ENCODE measurements at regions not wholly inside any gene's neighbourhood (a gene's known extent, or its start where the extent isn't known, plus 50 kb on each side); places are given as distances from the start of the nearest gene placed in this dataset.
"Not testable (repeated sequence)": the region's sequence is repeated elsewhere in the genome, so short reads cannot be mapped to it uniquely, and the experiment has no call there.

GRCh38 chr13:85603735-85604134 lies 195.5 kb downstream of the SLITRK6 start:
- no peak for DNase-seq (ENCODE audit: low spot score)

DNA sequence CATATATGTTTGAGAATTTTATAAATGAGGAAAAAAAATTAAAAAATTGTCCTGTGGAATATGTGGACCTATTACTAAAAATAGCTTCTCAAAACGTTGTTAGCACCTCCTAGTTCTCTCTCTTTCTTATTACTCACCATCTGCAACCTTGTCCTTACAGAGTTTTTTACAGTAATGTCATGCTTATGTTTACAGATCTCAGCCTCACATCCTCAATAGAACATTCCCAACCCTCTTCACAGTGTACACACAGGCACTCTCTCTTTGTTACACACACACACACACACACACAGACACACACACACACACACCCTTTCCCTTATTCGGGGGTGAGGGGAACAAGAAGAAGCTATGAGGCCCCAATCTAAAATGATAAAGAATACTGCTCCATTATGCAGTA lies 197.7 kb downstream of the SLITRK6 start:
- no peak for DNase-seq (ENCODE audit: low spot score)

GRCh38 chr13:85597790-85598500 lies 201.3 kb downstream of the SLITRK6 start:
- DNase-seq (ENCODE audit: low spot score): no peak

DNA sequence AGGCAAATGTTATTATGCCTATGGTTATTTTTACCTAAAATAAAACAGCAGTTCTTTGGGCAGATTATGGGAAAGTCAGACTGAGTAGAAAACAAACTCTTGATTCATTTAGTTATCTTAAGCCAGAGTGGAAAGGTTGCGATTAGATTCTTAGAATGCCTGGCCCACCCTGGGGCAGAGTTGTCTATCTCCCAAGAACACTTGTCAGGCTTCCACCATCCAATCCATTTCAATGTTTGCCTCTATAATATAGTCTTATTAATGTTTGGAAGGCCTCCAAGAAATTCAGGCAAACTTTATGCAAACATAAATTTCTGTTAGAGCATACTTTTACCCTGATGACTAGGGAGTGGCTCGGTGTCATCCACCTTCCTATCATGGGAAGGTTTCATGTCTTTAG lies 207.0 kb downstream of the SLITRK6 start:
- no peak for DNase-seq (ENCODE audit: low spot score)

DNA sequence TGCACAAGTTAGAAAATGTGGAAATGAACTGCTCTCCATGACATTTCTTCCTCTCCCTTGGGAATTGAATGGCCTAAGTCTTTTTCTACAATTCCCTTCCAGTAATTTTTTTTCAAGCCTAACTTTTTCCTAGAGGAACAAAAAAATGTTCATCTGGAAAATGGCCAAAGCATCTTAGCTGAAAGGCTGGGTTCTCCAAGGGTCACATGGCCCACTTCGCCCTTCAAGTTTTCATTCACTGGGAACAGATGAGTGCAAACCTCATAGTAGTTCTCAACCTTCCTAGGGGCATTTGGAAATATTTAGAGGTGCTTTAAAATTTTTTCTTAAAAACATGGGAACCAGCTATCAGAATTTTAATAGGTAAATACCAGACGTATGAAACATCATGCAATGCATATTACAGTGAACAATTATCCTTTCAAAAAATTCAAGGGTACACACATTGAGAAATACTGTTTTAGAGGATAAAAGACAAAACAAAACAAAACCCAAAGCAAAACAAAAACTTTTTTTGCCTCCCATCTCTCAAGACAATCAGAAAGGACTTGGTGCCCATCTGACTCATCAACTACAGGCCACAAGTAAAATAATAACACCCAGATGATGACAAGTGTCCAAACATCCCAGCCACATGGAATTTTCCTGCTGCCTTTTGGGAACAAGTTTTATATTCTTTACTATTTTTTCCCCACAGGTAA lies 208.8 kb downstream of the SLITRK6 start:
- DNase-seq (ENCODE audit: low spot score): peak; percentile 48

DNA sequence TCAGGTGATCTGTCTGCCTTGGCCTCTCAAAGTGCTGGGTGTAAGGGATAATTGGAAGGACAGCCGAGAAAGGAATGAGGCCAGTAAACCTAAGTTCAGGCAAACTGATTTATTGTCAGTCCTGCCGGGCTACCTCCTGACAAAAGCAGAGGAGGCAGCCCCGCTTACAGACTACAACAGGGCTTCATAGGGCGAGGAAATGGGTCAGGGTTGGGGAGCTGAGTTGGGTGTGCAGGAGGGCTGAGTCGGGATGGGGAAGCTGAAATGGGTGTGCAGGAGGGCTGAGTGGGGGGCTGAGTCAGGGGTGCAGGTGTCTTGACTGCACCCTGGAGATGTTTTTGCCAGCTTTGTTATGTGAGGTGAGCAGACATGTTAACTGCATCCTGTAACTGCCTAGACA lies 210.2 kb downstream of the SLITRK6 start:
- no peak for DNase-seq (ENCODE audit: low spot score)

- DNase-seq (ENCODE audit: low spot score): no peak
Observed at GRCh38 chr13:85588359-85588758, 210.9 kb downstream of the SLITRK6 start.

- no peak for DNase-seq (ENCODE audit: low spot score)
Observed at GRCh38 chr13:85586856-85587255, 212.4 kb downstream of the SLITRK6 start.

DNA sequence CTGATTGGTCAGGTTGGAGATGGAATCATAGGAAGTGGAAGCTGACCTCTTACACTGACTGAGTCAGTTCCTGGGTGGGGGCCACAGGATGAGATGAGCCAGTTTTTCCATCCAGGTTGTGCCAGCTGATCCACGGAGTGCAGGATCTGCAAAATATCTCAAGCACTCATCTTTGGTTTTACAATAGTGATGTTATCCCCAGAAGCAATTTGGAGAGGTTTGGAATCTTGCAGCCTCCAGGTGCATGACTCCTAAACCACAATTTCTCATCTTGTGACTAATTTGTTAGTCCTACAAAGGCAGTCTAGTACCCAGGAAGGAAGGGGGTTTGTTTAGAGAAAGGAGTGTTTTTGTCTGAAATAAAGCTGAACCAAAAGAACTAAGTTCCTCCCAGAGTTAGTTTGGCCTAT lies 212.8 kb downstream of the SLITRK6 start:
- peak; percentile 96 for DNase-seq (ENCODE audit: low spot score)

- peak; percentile 13 for DNase-seq (ENCODE audit: low spot score)
Observed at GRCh38 chr13:85582890-85583289, 216.3 kb downstream of the SLITRK6 start.

DNA sequence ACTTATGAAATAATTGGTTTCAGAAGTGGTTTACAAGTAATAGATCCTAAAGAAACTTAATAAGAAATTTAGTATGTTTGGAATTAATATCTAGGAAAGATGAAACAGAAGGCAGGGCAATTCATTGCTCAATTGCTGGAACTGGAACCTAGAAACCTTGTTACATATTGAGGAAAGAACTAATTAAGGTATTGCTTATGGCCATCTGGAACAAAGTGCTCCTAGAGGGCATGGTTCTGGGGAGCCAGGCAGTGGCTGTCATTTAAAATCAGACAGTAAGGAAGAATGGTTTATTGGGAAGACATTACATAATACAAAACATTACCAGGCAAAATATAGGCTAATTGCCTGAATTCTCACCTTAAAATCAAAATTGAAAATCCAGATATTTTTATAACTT lies 224.1 kb downstream of the SLITRK6 start:
- DNase-seq (ENCODE audit: low spot score): no peak

- no peak for DNase-seq (ENCODE audit: low spot score)
Observed at GRCh38 chr13:85567909-85568308, 231.3 kb downstream of the SLITRK6 start.

- DNase-seq (ENCODE audit: low spot score): no peak
Observed at GRCh38 chr13:85565652-85566051, 233.6 kb downstream of the SLITRK6 start.

DNA sequence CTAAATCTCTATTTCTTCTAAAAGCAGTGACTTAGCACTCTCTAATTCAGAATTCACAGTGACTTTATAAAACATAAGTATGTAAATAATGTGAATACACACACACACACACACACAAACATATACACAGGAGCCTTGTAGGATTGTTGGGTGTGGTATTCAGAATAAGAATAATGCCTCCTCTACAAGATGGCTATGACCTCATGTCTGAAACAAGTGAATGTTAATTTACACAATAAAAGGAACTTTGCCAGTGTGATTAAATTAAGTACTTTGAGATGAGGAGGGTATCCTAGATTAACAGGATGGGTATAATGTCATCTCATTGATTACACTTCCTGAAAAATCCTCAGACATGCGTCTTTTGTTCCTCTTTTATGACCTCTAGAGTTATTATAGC lies 234.6 kb downstream of the SLITRK6 start:
- DNase-seq (ENCODE audit: low spot score): no peak

GRCh38 chr13:85562282-85562681 lies 236.9 kb downstream of the SLITRK6 start:
- no peak for DNase-seq (ENCODE audit: low spot score)

DNA sequence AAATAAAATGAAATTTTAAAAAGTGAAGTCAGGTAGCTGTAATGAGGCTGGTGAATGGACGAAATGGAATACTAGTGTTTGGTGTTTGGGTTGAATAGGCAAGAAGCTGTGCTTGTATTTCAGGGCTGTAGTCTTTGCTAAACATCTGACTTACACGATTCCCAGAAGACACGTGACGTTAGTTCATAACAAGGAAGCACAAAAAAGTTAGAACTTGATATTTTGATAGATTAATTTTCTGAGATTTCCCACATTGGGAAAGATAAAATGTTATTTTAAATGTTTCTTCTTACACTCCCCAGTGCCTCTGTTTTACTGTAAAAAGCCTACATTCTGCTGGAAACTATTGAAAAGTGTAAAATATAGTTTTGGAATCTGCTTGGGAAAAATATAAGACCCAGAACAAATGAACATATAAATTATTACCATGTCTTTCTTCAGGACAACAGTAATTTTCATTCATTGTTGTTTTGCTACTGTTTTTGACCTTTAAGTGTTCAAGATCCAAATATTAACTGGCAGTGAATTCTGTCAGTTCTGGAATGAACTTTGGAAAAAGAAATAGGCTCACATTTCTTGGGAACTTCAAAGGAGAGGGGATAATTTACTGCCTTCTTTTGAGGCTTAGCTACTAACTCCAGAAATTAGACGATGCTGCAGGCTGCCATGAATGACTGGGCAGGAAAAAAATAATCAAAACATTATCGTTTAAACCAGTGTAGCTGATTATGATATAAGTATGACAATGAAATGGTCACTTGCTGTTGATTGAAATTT lies 241.3 kb downstream of the SLITRK6 start:
- DNase-seq (ENCODE audit: low spot score): no peak

DNA sequence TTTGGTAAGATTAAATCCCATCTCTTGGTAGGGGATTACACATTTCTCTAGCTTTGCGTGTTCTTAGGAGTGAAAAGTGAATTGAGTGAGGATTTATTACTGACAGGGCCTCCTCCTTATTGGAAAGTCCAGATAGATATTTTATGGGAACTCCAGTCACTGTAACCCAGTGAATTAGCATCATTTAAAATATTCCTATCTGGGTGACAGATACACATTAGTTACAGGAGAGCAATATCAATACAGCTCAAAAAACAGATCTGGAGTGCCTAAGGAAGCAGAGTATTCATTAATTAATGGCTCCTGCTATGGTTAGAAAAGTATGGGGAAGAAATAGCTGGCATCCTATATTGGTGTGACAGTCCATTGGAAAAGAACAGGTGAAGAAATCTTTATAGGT lies 248.2 kb downstream of the SLITRK6 start:
- no peak for DNase-seq (ENCODE audit: low spot score)

DNA sequence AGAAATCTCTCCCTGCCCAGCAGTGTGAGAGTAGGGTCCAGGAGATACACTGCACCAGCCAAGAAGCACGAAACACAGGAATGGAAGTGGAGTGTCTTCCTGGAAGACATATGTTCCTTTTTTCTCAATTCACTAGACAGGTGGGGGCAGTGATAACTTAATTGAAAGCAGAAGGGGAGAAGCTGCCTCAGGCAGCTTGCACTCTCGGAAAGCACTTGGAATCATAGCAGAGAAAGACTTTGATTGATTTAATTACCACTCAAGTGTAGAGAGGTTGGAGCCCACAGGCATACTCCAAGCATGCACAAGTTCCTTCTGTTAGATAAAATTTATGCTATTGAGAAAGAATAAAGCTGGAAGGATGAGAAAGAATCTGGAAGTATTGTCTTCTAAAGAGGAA lies 249.4 kb downstream of the SLITRK6 start:
- DNase-seq (ENCODE audit: low spot score): no peak

DNA sequence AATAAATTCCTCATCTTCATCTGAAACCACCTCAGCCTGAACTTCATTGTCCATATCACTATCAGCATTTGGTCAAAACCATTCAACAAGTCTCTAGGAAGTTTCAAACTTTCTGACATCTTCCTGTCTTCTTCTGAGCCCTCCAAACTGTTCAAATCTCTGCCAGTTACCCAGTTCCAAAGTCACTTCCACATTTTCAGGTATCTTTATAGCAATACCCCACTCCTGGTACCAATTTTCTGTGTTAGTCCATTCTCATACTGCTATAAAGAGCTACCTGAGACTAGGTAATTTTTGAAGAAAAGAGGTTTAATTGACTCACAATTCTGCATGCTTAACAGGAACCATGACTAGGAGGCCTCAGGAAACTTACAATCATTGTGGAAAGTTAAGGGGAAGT lies 250.4 kb downstream of the SLITRK6 start:
- not testable (repeated sequence) for DNase-seq (ENCODE audit: low spot score)

GRCh38 chr13:85545771-85546170 lies 253.4 kb downstream of the SLITRK6 start:
- DNase-seq (ENCODE audit: low spot score): no peak

GRCh38 chr13:85544756-85545155 lies 254.5 kb downstream of the SLITRK6 start:
- no peak for DNase-seq (ENCODE audit: low spot score)

- DNase-seq (ENCODE audit: low spot score): no peak
Observed at GRCh38 chr13:85543144-85543543, 256.1 kb downstream of the SLITRK6 start.

GRCh38 chr13:85541476-85541875 lies 257.7 kb downstream of the SLITRK6 start:
- no peak for DNase-seq (ENCODE audit: low spot score)

All from A172 (cell line).